Parathyroid adenoma (tissue), 2 donors: ENCODE measurements at regions not wholly inside any gene's neighbourhood (a gene's known extent, or its start where the extent isn't known, plus 50 kb on each side); places are given as distances from the start of the nearest gene placed in this dataset.

Experiments
- H2AFZ ChIP-seq: fragments of 300-600 bp; sonication (generic); one replicate; pipeline ENCODE4 v1.7.0; 2017; ENCODE audit warnings: antibody characterized with exemption, mild to moderate bottlenecking
- H3K27ac ChIP-seq: fragments of 300-600 bp; sonication (generic); one replicate; pipeline ENCODE4 v1.7.0; 2017
- H3K27me3 ChIP-seq: fragments of 300-600 bp; sonication (generic); one replicate; pipeline ENCODE4 v1.7.0; 2017; ENCODE audit warnings: low read length; ENCODE audit not compliant: control insufficient read depth, insufficient read depth
- H3K36me3 ChIP-seq: fragments of 300-600 bp; sonication (generic); one replicate; pipeline ENCODE4 v1.7.0; 2017; ENCODE audit warnings: low read length; ENCODE audit not compliant: control insufficient read depth, insufficient read depth
- H3K4me1 ChIP-seq: fragments of 300-600 bp; sonication (generic); one replicate; pipeline ENCODE4 v1.7.0; 2017; ENCODE audit warnings: control low read depth
- H3K4me2 ChIP-seq: fragments of 300-600 bp; sonication (generic); one replicate; pipeline ENCODE4 v1.7.0; 2017; ENCODE audit warnings: low read length
- H3K4me3 ChIP-seq: fragments of 300-600 bp; sonication (generic); one replicate; pipeline ENCODE4 v1.7.0; 2017; ENCODE audit warnings: low read depth, low read length
- H3K79me2 ChIP-seq: fragments of 300-600 bp; sonication (generic); one replicate; pipeline ENCODE4 v1.7.0; 2017; ENCODE audit warnings: control low read depth
- H3K9ac ChIP-seq: fragments of 300-600 bp; sonication (generic); one replicate; pipeline ENCODE4 v1.7.0; 2017; ENCODE audit warnings: mild to moderate bottlenecking
- H3K9me3 ChIP-seq: fragments of 300-600 bp; sonication (generic); one replicate; pipeline ENCODE4 v1.7.0; 2017; ENCODE audit warnings: low read length; ENCODE audit not compliant: control insufficient read depth
- TF ChIP-seq, protein P1 (sequence below): fragments of 300-600 bp; sonication (generic); IDR thresholded peaks from one replicate; pipeline ENCODE4 v1.7.0; 2017; ENCODE audit warnings: antibody characterized with exemption, mild to moderate bottlenecking
- donor health status: primary hyperparathyroidism.

GRCh38 chr4:126180642-126181041 lies 865.9 kb downstream of the FAT4 start:
- Histone ChIP-seq H3K36me3 (no peaks in the 10 kb centered on the region), H3K4me1 (no peaks in the 10 kb centered on the region), H3K9ac (no peak overlapping the region), H3K4me2 (no peak overlapping the region), H3K9me3 (no peaks in the 10 kb centered on the region), H3K4me3 (no peak overlapping the region), H3K27me3 (no peaks in the 10 kb centered on the region), H3K79me2 (no peaks in the 10 kb centered on the region), H3K27ac (no peak overlapping the region), H2AFZ (no peak overlapping the region)
- TF ChIP-seq, protein P1, sequence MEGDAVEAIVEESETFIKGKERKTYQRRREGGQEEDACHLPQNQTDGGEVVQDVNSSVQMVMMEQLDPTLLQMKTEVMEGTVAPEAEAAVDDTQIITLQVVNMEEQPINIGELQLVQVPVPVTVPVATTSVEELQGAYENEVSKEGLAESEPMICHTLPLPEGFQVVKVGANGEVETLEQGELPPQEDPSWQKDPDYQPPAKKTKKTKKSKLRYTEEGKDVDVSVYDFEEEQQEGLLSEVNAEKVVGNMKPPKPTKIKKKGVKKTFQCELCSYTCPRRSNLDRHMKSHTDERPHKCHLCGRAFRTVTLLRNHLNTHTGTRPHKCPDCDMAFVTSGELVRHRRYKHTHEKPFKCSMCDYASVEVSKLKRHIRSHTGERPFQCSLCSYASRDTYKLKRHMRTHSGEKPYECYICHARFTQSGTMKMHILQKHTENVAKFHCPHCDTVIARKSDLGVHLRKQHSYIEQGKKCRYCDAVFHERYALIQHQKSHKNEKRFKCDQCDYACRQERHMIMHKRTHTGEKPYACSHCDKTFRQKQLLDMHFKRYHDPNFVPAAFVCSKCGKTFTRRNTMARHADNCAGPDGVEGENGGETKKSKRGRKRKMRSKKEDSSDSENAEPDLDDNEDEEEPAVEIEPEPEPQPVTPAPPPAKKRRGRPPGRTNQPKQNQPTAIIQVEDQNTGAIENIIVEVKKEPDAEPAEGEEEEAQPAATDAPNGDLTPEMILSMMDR: no peak

GRCh38 chr4:126182336-126182735 lies 867.6 kb downstream of the FAT4 start:
- H3K4me2 ChIP-seq: no peak overlapping the region
- no peak overlapping the region for H3K27ac ChIP-seq
- H3K4me3 ChIP-seq: no peak overlapping the region
- no peaks in the 10 kb centered on the region for H3K79me2 ChIP-seq
- no peaks in the 10 kb centered on the region for H3K4me1 ChIP-seq
- H3K27me3 ChIP-seq: no peaks in the 10 kb centered on the region
- no peak overlapping the region for H3K9ac ChIP-seq
- TF ChIP-seq, protein P1: no peak
- H3K36me3 ChIP-seq: no peaks in the 10 kb centered on the region
- H2AFZ ChIP-seq: no peak overlapping the region
- H3K9me3 ChIP-seq: no peaks in the 10 kb centered on the region

- no peak overlapping the region for H3K4me2 ChIP-seq
- H3K9me3 ChIP-seq: no peaks in the 10 kb centered on the region
- H2AFZ ChIP-seq: no peak overlapping the region
- no peaks in the 10 kb centered on the region for H3K36me3 ChIP-seq
- H3K27ac ChIP-seq: no peak overlapping the region
- no peaks in the 10 kb centered on the region for H3K79me2 ChIP-seq
- H3K27me3 ChIP-seq: no peaks in the 10 kb centered on the region
- no peak overlapping the region for H3K4me3 ChIP-seq
- H3K9ac ChIP-seq: no peak overlapping the region
- H3K4me1 ChIP-seq: no peaks in the 10 kb centered on the region
- TF ChIP-seq, protein P1: no peak
Observed at GRCh38 chr4:126182786-126183185, 868.0 kb downstream of the FAT4 start.

DNA sequence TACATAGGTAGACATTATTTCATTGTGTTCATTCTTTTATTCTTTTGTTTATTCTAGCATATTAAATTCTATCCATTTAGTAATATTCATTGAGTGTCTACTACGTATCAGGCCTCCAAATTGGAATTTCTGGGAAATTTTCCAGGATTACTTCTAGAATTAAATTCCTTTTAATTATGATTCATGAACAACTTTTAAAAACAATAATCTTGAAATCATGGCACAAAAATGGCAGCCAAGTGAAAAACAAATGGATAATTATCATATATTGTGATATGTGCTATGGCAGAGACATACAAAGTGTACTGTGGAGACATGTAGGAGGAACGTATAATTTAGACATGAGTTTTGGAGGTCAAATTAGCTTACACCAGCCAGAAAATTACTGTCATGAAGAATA lies 868.5 kb downstream of the FAT4 start:
- TF ChIP-seq, protein P1: no peak
- Histone ChIP-seq H3K4me1 (no peaks in the 10 kb centered on the region), H3K9me3 (no peaks in the 10 kb centered on the region), H3K4me2 (no peak overlapping the region), H3K79me2 (no peaks in the 10 kb centered on the region), H3K27me3 (no peaks in the 10 kb centered on the region), H3K4me3 (no peak overlapping the region), H3K36me3 (no peaks in the 10 kb centered on the region), H3K9ac (no peak overlapping the region), H3K27ac (no peak overlapping the region), H2AFZ (no peak overlapping the region)

- Histone ChIP-seq H3K27ac (no peak overlapping the region), H3K36me3 (no peaks in the 10 kb centered on the region), H3K4me2 (no peak overlapping the region), H3K4me1 (no peaks in the 10 kb centered on the region), H3K79me2 (no peaks in the 10 kb centered on the region), H3K9ac (no peak overlapping the region), H2AFZ (no peak overlapping the region), H3K9me3 (no peaks in the 10 kb centered on the region), H3K4me3 (no peak overlapping the region), H3K27me3 (no peaks in the 10 kb centered on the region)
- TF ChIP-seq, protein P1: no peak
Observed at GRCh38 chr4:126191536-126191935, 876.8 kb downstream of the FAT4 start.
